GM18519 (cell line): ENCODE measurements at regions not wholly inside any gene's neighbourhood (a gene's known extent, or its start where the extent isn't known, plus 50 kb on each side); places are given as distances from the start of the nearest gene placed in this dataset.
"Not testable (repeated sequence)": the region's sequence is repeated elsewhere in the genome, so short reads cannot be mapped to it uniquely, and the experiment has no call there.

Experiments used
- ATAC-seq: cut with Tn5 transposase; IDR thresholded peaks from one replicate; pipeline ENCODE4 v1.9.1; 2021; ENCODE audit warnings: mild to moderate bottlenecking, moderate library complexity; ENCODE audit not compliant: unreplicated experiment, low FRiP score

DNA sequence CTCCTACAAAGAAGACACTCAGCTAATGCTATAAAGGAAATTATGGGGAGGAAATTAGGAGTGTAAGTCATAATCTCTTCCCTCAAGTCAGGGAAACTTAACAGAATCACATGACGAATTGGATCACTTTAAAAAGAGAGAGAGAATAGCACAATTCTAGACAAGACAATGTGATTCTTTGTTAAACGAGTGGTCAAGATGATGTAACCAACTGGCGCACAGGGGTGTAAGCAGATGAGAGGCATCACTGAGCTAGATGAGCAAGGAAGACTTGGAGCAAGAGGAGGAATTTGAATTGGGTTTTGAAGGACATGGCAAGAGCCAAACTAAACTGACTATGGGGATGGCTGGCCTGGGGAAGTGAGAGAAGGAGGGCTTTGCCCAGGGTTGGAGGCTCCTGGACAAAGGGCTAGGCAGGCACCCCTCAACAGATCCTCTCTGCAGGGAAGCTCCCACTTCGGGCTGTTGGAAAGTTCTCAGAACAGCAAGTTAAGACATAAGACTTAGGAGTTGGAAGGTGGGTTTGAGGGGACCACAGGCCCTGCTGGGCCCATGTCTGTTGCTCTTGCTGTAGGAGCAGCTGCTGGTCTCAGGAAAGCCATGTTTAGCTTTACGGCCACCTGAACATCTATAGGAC lies 123.9 kb upstream of the GRIK3 start:
- no peak for ATAC-seq

DNA sequence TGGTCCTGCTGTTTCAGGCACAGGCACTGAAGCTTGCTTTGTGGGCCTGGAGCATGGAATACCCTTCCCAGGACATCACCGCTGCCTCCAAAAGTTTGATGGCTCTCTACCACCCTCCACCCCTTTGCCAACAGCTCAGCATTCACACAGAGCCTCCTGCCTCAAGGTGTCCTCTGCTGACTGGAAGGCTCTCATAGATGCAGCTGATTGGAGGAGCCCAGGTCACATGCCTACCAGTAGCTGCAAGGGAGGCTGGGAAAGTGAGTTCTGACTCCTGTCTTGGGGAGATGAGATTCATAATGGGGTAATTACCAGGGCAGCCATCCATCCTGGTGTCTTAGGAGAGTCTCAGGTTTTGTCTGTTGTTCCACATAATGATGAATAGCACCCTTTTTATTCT lies 124.8 kb upstream of the GRIK3 start:
- no peak for ATAC-seq

DNA sequence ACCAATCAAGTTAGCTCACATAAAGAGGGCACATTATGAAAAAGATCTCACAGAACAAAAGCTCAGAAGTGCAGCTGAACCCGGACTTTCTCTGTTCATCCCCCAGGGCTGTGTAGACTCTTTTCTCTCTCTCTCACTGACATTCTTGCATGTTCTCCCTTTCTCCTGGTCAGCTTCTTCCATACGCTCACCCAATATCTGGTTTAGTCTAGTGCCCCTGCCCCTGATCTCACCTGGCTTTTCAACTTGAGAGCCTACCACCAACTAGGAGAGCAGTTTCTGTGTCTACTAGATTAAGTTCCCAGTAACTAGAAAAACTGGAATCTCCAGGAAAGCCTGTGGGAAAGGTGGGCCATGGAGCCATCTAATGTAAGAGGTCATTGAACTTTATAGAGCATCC lies 126.9 kb upstream of the GRIK3 start:
- no peak for ATAC-seq

DNA sequence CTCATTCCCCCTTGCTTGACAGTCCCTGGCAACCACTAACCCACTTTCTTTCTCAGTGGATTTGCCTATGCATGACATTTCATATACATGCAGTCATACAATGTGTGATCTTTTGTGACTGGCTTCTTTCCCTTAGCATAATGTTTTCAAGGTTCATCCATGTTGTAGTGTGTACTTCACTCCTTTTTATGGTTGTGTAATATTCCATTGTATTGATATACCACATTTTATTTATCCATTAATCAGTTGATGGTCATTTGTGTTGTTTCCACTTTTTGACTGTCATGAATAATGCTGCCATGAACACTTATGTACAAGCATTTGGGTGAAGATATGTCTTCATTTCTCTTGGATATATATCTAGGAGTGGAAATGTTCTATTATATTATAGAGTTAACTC lies 127.7 kb upstream of the GRIK3 start:
- ATAC-seq: no peak

DNA sequence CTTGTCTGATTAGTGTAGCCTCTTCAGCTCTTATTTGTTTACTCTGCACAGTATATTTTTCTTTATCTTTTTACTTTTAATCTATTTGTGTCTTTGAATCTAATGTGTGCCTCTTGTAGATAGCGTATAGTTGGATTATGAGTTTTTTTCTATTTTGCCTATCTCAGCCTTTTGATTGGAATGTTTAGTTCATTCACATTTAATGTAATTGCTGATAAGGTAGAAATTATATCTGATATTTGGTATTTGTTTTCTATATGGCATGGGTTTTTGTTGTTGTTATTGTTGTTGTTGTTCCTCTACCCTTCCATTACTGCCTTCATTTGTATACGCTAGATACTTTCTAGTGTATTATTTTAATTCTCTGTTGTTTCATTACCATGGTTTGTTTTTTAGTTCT lies 131.7 kb upstream of the GRIK3 start:
- no peak for ATAC-seq

DNA sequence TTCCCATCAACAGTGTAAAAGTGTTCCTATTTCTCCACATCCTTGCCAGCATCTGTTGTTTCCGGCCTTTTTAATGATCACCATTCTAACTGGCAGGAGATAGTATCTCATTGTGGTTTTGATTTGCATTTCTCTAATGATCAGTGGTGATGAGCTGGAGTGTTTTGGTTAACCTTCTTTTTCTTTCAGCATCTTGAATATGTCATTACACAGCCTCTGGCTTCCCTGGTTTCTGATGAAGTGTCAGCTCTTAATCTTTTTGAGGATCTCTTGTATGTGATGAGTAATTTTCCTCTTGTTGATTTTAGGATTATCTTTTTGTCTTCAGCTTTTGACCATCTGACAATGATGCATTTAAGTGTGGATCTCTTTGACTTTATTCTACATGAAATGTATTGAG lies 133.2 kb upstream of the GRIK3 start:
- no peak for ATAC-seq

DNA sequence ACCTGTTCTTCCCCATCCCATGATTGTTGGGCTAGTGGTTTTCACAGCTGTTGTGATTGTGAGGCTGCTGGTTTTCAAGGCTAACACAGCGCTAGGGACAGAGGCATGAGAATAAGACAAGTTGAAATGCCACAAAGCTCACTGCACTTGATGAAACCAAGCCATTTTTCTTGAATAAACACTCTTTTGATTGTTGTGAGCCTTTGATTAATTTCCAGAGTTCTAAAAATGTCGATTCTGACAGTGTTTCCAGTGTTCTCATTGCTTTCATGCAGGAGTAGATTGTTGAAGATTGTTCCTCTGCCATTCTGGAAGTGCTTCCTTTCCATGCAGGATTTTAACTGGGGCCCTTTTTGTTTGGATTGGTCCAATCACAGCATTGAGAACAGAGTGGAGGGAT lies 134.9 kb upstream of the GRIK3 start:
- ATAC-seq: no peak

DNA sequence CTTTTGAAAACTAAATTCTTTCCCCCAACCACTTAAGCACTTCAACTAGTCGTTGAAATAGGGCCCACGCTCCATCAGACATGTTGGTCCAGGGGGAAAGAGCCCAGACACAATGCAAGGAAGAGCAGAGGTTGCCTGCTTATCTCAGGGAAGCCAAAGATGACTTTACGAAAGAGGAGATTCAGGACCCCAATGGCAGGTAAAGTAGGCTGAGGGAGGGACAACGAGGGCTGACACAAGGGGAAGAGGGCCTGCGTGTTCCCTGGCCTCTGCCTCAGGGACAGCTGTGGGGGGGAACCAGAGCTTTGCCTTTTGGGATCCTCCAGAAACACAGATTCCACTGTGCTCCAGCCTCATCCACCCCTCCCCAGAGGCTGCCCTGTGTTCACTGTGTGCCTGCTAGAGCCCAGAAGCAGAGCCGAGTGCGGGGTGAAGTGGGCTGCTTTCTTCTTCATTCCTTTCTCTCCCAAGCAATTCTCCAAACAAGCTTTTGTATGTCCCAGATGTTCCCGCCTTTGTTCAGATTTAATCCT lies 135.5 kb upstream of the GRIK3 start:
- no peak for ATAC-seq

DNA sequence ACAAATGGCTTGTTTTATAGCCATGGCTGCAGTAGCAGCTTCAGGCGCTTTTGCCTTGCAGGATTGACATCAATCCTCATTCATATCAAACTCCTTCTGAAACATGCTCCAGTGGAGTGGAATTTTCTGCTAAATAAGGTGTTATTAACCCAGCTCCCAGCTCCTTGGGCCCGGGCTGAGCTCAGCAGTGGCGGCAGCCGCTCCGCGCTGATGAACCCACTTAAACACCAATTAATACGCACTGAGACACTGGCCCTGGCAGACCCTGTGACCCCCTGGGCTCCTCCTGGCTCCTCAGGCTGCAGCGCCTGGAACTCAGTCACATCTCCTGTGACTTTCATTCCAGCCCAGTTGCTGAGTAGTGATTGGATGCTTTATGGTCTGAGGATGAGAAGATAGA lies 137.4 kb upstream of the GRIK3 start:
- no peak for ATAC-seq

DNA sequence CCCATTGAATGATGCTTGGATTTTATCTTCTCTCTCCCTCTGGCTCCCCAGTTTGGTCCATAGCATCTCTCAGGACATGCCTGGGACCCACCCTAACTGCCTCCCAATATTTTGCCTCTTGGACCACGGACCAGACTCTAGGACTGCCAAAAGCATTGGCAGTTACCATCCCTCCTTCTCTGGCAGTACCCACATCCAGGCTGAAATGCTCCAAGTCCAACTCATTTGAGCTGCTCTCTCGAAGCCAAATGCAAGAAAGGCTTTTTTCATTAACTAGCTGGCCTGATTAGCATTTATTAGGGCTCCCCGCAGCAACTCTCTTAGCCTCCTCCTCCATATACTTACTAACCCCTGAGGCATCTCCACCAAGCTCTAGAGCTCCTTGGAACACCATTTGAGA lies 140.0 kb upstream of the GRIK3 start:
- no peak for ATAC-seq

DNA sequence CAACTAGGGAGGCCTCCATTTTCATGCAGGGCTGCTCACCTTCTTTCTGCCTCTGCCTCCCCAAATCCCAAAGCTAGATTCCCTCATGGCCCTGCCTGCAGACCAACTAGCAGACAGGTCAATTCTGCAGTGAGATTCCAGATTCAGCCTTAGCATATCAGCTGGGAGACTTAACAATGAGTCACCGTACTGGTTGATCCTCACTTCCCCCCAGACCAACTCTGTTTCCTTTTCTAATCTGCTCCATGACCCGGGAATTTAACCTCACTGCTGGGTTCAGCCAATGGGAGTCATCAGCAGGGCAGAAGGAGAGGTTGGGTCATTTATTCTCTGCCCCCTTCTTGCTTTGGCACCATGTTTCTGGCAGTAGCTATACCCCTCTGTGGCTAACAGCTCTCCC lies 140.6 kb upstream of the GRIK3 start:
- no peak for ATAC-seq

DNA sequence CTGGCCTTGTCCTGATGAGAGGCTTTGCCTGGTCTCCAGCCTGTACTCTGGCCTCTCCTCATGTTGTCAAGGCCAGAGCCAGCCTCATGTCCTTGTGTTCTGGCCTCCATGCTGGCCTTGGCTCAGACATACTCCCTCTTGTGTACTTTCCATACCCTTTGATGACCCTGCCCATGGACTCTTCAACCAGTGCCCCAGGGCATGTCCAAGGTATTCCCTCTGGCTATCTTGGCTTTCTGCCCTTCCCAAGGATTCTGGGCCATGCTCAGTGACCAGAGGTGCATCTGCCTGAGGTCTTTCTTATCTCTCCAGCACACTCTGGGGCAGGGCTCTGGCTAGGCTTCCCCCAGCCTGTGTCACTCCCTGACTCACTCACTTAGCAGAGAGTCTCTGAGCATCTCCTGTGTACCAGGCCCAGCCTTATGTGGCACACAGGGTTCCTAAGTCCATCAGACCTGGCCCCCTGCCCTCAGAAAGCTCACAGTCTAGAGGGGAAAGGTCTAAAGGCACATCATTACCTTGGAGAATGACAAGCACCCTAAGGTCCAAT lies 141.4 kb upstream of the GRIK3 start:
- ATAC-seq: no peak

DNA sequence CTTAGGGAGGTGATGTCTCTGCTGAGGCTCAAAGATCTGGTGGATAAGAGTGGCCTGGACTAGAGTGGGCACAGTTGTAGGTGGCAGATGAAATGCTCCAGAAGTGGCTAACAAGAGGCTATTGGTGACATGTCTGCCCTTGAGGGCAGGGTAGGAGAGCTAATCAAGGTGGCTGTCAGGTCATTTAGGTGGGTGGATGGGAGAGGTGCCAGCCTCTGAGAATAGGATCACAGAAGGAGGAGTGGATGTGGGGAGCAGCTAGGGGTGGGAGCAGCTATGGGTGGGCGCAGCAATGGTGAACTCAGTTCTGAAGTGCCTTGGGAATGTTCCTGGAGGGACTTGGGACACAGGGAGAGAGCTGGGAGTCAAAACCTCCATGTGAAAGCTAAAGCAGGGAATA lies 142.0 kb upstream of the GRIK3 start:
- ATAC-seq: no peak

DNA sequence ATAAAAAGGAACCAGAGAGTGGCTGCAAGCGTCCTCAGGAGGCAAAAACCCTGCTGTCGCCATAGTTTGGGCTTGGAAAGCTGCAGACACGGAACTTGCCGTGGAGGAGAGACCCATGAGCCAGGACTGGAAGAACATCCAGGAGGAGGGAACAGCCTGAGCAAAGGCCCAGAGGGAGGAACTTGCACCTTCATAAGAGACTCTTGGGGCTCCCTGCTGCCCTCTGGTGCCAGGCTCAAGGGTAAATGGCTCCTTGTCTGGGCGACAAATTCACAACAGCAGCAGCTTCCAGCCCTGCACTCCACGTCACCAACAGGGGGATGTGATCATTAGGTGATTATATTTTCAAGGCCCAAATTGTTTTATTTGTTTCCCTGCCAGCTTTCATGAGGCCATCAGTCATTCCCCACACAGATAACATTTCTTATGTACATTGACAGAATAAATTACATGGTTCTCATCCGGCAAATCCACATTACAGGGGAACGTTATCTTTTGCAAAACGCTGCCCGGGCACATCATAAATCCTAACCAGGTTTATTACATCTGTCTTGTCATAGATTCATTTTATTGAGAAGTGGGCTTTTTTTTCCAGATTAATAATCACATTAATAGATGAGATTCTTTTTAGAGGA lies 143.0 kb upstream of the GRIK3 start:
- no peak for ATAC-seq

DNA sequence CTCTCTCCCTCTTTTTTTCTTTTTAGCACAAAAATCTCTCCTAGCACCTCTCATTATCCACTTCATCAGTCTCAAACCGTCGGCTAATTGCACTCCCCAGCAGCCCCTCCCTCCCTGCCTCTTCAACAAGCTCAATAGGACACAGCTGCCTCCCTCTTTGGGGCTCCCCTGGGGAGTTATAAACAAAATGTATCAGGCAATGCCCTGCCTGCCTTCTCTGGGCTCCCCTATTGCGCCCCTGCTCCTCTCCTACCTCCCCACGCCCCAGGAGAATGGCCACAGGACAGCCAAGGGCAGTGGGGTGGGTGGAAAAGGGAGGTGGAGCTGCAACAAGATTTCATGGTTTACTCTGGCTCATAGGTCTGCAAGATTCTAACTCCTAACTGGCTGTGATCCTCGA lies 147.1 kb upstream of the GRIK3 start:
- ATAC-seq: no peak

DNA sequence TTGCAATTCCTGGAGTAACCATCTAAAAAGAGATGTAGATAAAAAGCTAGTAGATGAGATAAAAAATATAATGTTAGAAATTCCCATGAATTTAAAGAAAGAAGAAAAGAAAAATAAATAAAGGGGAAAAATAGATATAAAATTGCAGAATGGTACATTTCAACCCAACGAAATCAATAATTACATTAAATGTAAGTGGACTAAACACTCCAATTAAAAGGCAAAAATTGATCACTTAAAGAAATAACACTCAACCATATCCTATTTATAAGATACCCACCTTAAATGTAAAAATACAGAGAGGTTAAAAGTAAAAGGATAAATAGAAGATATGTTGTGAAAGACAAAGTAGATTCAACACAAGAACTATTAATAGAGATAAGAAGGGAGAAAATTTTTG lies 150.5 kb upstream of the GRIK3 start:
- no peak for ATAC-seq

DNA sequence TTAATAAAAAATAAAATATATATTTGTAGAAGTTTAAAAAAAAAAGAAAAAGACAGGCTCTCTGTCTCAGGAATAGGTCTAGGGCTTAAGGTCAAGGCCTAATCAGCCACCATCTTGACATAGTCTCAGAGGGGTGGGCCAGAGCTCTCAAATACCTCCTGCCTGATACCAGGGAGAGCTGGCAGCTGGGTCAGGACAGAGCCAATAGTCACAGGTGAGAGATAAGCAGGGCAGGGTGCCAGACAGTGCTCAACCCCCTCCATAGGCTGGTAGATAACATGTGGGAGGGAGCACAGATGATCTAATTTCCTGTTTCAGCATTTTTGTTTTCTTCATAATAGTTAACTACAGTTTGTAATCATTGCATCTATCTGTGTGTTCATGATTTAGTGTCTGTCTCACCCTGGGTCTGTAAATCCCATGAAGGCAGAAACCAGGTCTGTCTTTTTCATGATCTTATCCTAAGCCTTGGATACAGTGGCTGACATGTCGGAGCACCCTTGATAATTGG lies 152.0 kb upstream of the GRIK3 start:
- ATAC-seq: no peak

DNA sequence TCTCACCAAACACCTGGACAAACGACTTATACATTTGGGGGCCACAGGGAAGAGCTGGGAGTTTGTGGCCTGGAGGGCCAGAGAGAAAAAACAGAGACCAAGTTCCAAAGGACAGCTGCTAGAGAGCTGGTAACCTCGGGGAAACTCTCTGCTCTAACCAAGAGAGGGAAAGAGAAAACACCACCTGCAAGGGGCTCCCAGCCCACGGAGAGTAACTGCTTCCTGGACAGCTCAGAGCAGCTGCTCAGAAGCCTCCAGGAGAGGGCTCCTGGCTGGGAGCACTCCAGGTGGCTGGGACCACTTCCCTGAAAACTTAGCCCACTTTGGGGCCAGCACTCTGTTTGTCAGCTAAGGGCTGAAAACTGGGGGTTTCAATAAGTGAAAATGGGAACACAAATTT lies 154.8 kb upstream of the GRIK3 start:
- no peak for ATAC-seq

DNA sequence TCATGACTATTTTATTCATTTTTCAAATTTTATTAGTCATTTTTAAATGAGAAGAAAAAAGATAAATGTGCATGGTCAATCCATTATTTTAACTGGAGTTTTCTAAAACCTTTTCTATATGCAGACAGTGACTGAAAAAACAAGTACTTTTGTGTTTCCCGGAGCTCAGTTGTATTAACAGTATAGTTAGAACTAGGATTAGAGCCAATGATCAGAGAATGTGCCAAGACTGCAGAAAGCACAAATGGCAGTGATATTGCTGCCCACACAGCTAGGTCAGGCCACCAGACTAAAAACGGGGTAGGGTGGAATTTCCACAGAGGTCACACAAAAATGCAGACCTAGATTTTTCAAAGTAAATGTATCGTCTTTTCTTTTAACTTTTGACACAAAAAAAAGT lies 163.1 kb upstream of the GRIK3 start:
- no peak for ATAC-seq

DNA sequence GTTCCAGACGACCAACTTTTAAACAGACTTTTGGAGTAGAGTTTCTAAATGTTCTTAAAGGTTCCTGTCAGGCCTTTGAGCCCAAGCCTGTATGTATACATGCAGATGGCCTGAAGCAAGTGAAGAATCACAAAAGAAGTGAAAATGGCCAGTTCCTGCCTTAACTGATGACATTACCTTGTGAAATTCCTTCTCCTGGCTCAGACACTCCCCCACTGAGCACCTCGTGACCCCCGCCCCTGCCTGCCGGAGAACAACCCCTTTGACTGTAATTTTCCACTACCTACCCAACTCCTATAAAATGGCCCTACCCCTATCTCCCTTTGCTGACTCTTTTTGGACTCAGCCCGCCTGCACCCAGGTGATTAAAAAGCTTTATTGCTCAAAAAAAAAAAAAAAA lies 180.0 kb upstream of the GRIK3 start:
- ATAC-seq: not testable (repeated sequence)

DNA sequence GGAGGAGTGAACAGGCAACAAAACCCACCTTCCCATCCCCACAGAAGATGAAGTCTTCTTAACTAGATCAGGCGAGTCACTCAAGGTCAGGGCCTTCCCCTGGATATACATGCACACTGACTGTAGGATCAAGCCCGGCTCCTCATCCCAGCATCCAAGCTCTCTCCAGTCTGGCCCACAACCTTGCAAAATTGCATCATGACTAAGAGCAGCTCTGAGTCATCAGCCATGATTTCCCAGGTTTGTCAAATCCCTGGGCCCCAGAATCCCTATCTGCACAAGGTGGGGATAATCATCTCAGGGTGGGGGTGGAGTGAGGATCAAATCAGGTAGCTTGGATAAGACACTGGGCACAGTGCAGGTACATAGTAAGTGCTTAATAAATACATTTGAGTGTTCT lies 199.3 kb upstream of the GRIK3 start:
- no peak for ATAC-seq

DNA sequence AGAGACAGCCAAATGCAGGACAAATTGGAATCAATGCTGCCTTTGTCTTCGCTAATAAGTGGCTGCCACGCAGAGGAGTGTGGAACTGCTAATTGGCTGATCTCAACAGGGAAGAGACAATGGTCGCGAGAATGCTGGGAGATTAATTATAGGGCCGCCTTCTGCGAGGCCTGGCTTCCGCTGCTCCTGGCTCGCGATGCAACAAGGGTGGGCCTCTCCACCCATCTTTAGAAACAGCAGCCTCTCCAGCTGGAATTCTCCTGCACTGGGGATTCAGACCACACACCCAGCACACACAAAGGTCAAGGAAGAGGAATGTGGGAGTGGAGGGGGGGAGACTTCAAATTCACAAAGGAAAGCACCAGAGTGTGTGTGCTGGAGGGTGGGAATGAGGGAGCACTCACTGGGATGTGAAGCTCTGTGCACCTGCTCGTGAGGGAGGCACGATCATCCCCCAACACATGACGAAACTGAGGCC lies 200.7 kb upstream of the GRIK3 start:
- no peak for ATAC-seq
